ENCODE measurements at regions not wholly inside any gene's neighbourhood (a gene's known extent, or its start where the extent isn't known, plus 50 kb on each side); places are given as distances from the start of the nearest gene placed in this dataset.

DNA sequence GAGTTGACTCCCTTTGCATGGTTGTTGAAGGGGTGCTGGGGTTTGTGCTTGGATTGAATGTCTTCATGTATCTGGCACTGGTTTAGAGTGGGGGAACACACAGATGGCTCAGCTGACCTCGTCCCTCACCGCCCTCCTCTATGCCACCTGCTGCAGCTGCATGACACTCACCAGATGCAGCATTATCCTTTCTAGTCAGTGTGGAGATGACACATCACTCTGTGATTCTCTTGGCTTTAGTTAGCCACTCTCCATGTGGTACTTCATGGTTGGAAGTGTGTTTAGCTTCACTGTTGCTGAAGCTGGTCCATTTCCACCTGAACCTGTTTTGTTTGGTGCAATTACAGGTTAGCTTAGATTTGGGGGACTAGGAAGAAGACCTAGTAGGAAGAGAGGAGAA lies 56.3 kb upstream of the BMPER start:
- DNase-seq (no peak), ATAC-seq (no peak)
- 86 to 100% (median 91%) methylated on average over 2 of the region's 2 CpGs for WGBS, 4 donors
- intact Hi-C loops (cut with DNase I): no loop called here
- no peaks in the 10 kb centered on the region for H3K9me3 ChIP-seq
- H3K27me3 ChIP-seq: no peaks in the 10 kb centered on the region
- TF ChIP-seq, protein P1, sequence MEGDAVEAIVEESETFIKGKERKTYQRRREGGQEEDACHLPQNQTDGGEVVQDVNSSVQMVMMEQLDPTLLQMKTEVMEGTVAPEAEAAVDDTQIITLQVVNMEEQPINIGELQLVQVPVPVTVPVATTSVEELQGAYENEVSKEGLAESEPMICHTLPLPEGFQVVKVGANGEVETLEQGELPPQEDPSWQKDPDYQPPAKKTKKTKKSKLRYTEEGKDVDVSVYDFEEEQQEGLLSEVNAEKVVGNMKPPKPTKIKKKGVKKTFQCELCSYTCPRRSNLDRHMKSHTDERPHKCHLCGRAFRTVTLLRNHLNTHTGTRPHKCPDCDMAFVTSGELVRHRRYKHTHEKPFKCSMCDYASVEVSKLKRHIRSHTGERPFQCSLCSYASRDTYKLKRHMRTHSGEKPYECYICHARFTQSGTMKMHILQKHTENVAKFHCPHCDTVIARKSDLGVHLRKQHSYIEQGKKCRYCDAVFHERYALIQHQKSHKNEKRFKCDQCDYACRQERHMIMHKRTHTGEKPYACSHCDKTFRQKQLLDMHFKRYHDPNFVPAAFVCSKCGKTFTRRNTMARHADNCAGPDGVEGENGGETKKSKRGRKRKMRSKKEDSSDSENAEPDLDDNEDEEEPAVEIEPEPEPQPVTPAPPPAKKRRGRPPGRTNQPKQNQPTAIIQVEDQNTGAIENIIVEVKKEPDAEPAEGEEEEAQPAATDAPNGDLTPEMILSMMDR (IDR thresholded peaks at IDR 0.05): no peak
- TF ChIP-seq POLR2A (IDR thresholded peaks at IDR 0.05): no peak
- H3K4me1 ChIP-seq: peaks cover 0 to 4% (median 0%) of the 10 kb centered on the region in 12 donors
- no peaks in the 10 kb centered on the region for H3K36me3 ChIP-seq
- H3K4me3 ChIP-seq: no peak overlapping the region
- no peak overlapping the region for H3K27ac ChIP-seq

DNA sequence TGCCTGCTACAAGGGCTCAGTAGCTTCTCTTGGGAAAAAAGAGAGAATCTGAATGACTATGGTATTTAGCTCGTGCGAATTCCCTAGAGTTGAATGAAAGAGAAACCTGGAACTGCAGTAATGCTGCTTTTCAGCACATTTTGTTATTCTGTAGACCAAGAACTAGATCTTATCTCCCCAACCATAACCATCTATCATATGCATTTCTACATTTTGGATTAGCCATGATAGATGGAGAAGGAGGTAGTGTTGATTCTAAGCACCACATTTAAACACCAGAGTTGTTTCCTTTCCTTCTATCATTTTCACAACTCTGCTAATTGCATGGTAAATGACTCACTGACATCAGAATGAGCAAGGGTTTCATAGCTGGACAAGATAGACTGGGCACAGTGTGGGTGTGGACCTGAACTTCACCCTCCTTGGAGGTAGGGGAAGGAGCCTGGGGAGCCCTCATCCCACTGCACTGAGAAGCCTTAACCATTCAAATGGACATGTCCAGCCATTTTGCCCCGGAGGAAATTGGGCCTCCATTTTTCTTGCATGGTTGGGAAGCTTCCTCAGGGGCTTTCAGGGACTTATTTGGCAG lies 55.3 kb upstream of the BMPER start:
- Histone ChIP-seq H3K4me3 (no peak overlapping the region), H3K9me3 (no peaks in the 10 kb centered on the region), H3K27me3 (no peaks in the 10 kb centered on the region), H3K4me1 (peaks cover 0 to 4% (median 0%) of the 10 kb centered on the region in 12 donors), H3K27ac (no peak overlapping the region), H3K36me3 (no peaks in the 10 kb centered on the region)
- intact Hi-C loops (cut with DNase I): no loop called here
- ATAC-seq (no peak), DNase-seq (no peak)
- TF ChIP-seq, protein P1 (IDR thresholded peaks at IDR 0.05): no peak
- no peak for TF ChIP-seq POLR2A (IDR thresholded peaks at IDR 0.05)
- WGBS, 4 donors: 89 to 94% (median 91%) methylated on average over 3 of the region's 3 CpGs

- no peaks in the 10 kb centered on the region for H3K27me3 ChIP-seq
- peaks cover 0 to 4% (median 0%) of the 10 kb centered on the region in 12 donors for H3K4me1 ChIP-seq
- no peaks in the 10 kb centered on the region for H3K9me3 ChIP-seq
- ATAC-seq (no peak), DNase-seq (no peak)
- no peak for TF ChIP-seq POLR2A (IDR thresholded peaks at IDR 0.05)
- TF ChIP-seq, protein P1 (IDR thresholded peaks at IDR 0.05): no peak
- H3K36me3 ChIP-seq: no peaks in the 10 kb centered on the region
- intact Hi-C loops (cut with DNase I): no loop called here
- no peak overlapping the region for H3K4me3 ChIP-seq
- 77 to 92% (median 90%) methylated on average over 1 of the region's 1 CpG for WGBS, 4 donors
- no peak overlapping the region for H3K27ac ChIP-seq
Observed at GRCh38 chr7:33850768-33851167, 54.6 kb upstream of the BMPER start.

- H3K4me1 ChIP-seq: no peaks in the 10 kb centered on the region
- DNase-seq: no peak
- H3K4me3 ChIP-seq: no peak overlapping the region
- H3K9me3 ChIP-seq: no peaks in the 10 kb centered on the region
- no peak for ATAC-seq
- H3K36me3 ChIP-seq: no peaks in the 10 kb centered on the region
- TF ChIP-seq, protein P1 (IDR thresholded peaks at IDR 0.05): no peak
- TF ChIP-seq POLR2A (IDR thresholded peaks at IDR 0.05): no peak
- H3K27me3 ChIP-seq: peaks cover 0 to 4% (median 0%) of the 10 kb centered on the region in 9 donors
- 75 to 86% (median 76%) methylated on average over 3 of the region's 3 CpGs for WGBS, 4 donors
- intact Hi-C loops (cut with DNase I): no loop called here
- no peak overlapping the region for H3K27ac ChIP-seq
Observed at GRCh38 chr7:33852838-33853237, 52.5 kb upstream of the BMPER start.

Data from heart left ventricle (tissue), 16 donors.